HG02943 (cell line): ENCODE measurements at regions not wholly inside any gene's neighbourhood (a gene's known extent, or its start where the extent isn't known, plus 50 kb on each side); places are given as distances from the start of the nearest gene placed in this dataset.
A peak's percentile ranks its signal among the peaks of the same experiment; 100 is the strongest.
"Not testable (repeated sequence)": the region's sequence is repeated elsewhere in the genome, so short reads cannot be mapped to it uniquely, and the experiment has no call there.

Source experiments
- ATAC-seq: cut with Tn5 transposase; IDR thresholded peaks from one replicate; pipeline ENCODE4 v1.9.1; 2021; ENCODE audit warnings: mild to moderate bottlenecking, low read depth, moderate library complexity; ENCODE audit not compliant: unreplicated experiment

- no peak for ATAC-seq
These were observed 353.9 kb upstream of the KCNMB2 start for GRCh38 chr3:178182337-178182779.

- ATAC-seq = no peak
These were observed 351.4 kb upstream of the KCNMB2 start for GRCh38 chr3:178184833-178185232.

- ATAC-seq = no peak
These were observed 349.6 kb upstream of the KCNMB2 start for GRCh38 chr3:178186666-178187065.

GRCh38 chr3:178189854-178190253, 346.4 kb upstream of the KCNMB2 start:
- no peak for ATAC-seq

- ATAC-seq = no peak
These were observed 342.4 kb upstream of the KCNMB2 start for GRCh38 chr3:178193846-178194245.

GRCh38 chr3:178194539-178194938, 341.7 kb upstream of the KCNMB2 start:
- ATAC-seq = no peak

- peak; percentile 84 for ATAC-seq
These were observed 340.4 kb upstream of the KCNMB2 start for GRCh38 chr3:178195824-178196223.

GRCh38 chr3:178198329-178198728, 337.9 kb upstream of the KCNMB2 start:
- ATAC-seq = no peak

GRCh38 chr3:178200316-178200715, 335.9 kb upstream of the KCNMB2 start:
- ATAC-seq = no peak

- no peak for ATAC-seq
These were observed 334.5 kb upstream of the KCNMB2 start for GRCh38 chr3:178201714-178202113.

GRCh38 chr3:178202194-178202593, 334.0 kb upstream of the KCNMB2 start:
- ATAC-seq = no peak

- ATAC-seq = no peak
These were observed 333.1 kb upstream of the KCNMB2 start for GRCh38 chr3:178203165-178203564.

GRCh38 chr3:178203650-178204049, 332.6 kb upstream of the KCNMB2 start:
- no peak for ATAC-seq

GRCh38 chr3:178205740-178206139, 330.5 kb upstream of the KCNMB2 start:
- no peak for ATAC-seq

- no peak for ATAC-seq
These were observed 329.7 kb upstream of the KCNMB2 start for GRCh38 chr3:178206521-178206920.

- not testable (repeated sequence) for ATAC-seq
These were observed 329.1 kb upstream of the KCNMB2 start for GRCh38 chr3:178207161-178207560.

GRCh38 chr3:178207627-178208026, 328.6 kb upstream of the KCNMB2 start:
- not testable (repeated sequence) for ATAC-seq

- not testable (repeated sequence) for ATAC-seq
These were observed 327.1 kb upstream of the KCNMB2 start for GRCh38 chr3:178209116-178209515.

- not testable (repeated sequence) for ATAC-seq
These were observed 326.6 kb upstream of the KCNMB2 start for GRCh38 chr3:178209618-178210017.

GRCh38 chr3:178211086-178211485, 325.1 kb upstream of the KCNMB2 start:
- ATAC-seq = not testable (repeated sequence)

GRCh38 chr3:178217479-178217878, 318.8 kb upstream of the KCNMB2 start:
- ATAC-seq = no peak

- no peak for ATAC-seq
These were observed 318.0 kb upstream of the KCNMB2 start for GRCh38 chr3:178218231-178218630.

GRCh38 chr3:178219661-178220060, 316.6 kb upstream of the KCNMB2 start:
- ATAC-seq = not testable (repeated sequence)
